ENCODE measurements at regions not wholly inside any gene's neighbourhood (a gene's known extent, or its start where the extent isn't known, plus 50 kb on each side); places are given as distances from the start of the nearest gene placed in this dataset.
"Not testable (repeated sequence)": the region's sequence is repeated elsewhere in the genome, so short reads cannot be mapped to it uniquely, and the experiment has no call there.

GRCh38 chr12:18864900-18865561 is 127.1 kb downstream of the CAPZA3 start:
- no peaks in the 10 kb centered on the region for H3K36me3 ChIP-seq (ENCODE audit: control insufficient read depth in 2 of 2, insufficient read depth in 2 of 2, low read length in 2 of 2)
- no peaks in the 10 kb centered on the region for H3K27me3 ChIP-seq (ENCODE audit: control insufficient read depth in 1 of 2, insufficient read depth in 2 of 2, low read length in 2 of 2)

GRCh38 chr12:18868717-18869116 is 130.8 kb downstream of the CAPZA3 start:
- Histone ChIP-seq H3K9ac (ENCODE audit: low read length in 2 of 2) (no peak overlapping the region), H3K36me3 (ENCODE audit: control insufficient read depth in 2 of 2, insufficient read depth in 2 of 2, low read length in 2 of 2) (no peaks in the 10 kb centered on the region), H3K4me1 (ENCODE audit: control insufficient read depth, insufficient read depth, low read length) (peaks cover 9% of the 10 kb centered on the region), H3K9me3 (ENCODE audit: control insufficient read depth in 2 of 2, low read length in 2 of 2) (no peaks in the 10 kb centered on the region), H3K27me3 (ENCODE audit: control insufficient read depth in 1 of 2, insufficient read depth in 2 of 2, low read length in 2 of 2) (no peaks in the 10 kb centered on the region), H3K27ac (ENCODE audit: low read length) (no peak overlapping the region), H3K4me3 (ENCODE audit: low read length in 2 of 2) (peak overlapping the region in 1 of 2 donors; percentile 20)

More at GRCh38 chr12:18864900-18865561, 127.1 kb downstream of the CAPZA3 start:
- H3K4me1 ChIP-seq (ENCODE audit: control insufficient read depth, insufficient read depth, low read length), result peaks cover 9% of the 10 kb centered on the region
- H3K4me3 ChIP-seq (ENCODE audit: low read length in 2 of 2), result peak overlapping the region in 1 of 2 donors; percentile 30
- H3K9me3 ChIP-seq (ENCODE audit: control insufficient read depth in 2 of 2, low read length in 2 of 2), result no peaks in the 10 kb centered on the region
- peak overlapping the region; percentile 24 for H3K27ac ChIP-seq (ENCODE audit: low read length)
- H3K9ac ChIP-seq (ENCODE audit: low read length in 2 of 2), result no peak overlapping the region

- Histone ChIP-seq H3K9ac (ENCODE audit: low read length in 2 of 2) (no peak overlapping the region), H3K36me3 (ENCODE audit: control insufficient read depth in 2 of 2, insufficient read depth in 2 of 2, low read length in 2 of 2) (no peaks in the 10 kb centered on the region), H3K27me3 (ENCODE audit: control insufficient read depth in 1 of 2, insufficient read depth in 2 of 2, low read length in 2 of 2) (no peaks in the 10 kb centered on the region), H3K4me3 (ENCODE audit: low read length in 2 of 2) (no peak overlapping the region), H3K4me1 (ENCODE audit: control insufficient read depth, insufficient read depth, low read length) (peaks cover 4% of the 10 kb centered on the region), H3K9me3 (ENCODE audit: control insufficient read depth in 2 of 2, low read length in 2 of 2) (peaks cover 0 to 2% of the 10 kb centered on the region in 2 donors), H3K27ac (ENCODE audit: low read length) (no peak overlapping the region)
Measured at GRCh38 chr12:18872770-18873169, 134.9 kb downstream of the CAPZA3 start.

GRCh38 chr12:18878676-18879180 is 140.8 kb downstream of the CAPZA3 start:
- peaks cover 0 to 2% of the 10 kb centered on the region in 2 donors for H3K9me3 ChIP-seq (ENCODE audit: control insufficient read depth in 2 of 2, low read length in 2 of 2)
- no peak overlapping the region for H3K4me3 ChIP-seq (ENCODE audit: low read length in 2 of 2)
- H3K27me3 ChIP-seq (ENCODE audit: control insufficient read depth in 1 of 2, insufficient read depth in 2 of 2, low read length in 2 of 2), result no peaks in the 10 kb centered on the region
- H3K9ac ChIP-seq (ENCODE audit: low read length in 2 of 2), result no peak overlapping the region
- H3K27ac ChIP-seq (ENCODE audit: low read length), result no peak overlapping the region
- no peaks in the 10 kb centered on the region for H3K36me3 ChIP-seq (ENCODE audit: control insufficient read depth in 2 of 2, insufficient read depth in 2 of 2, low read length in 2 of 2)
- H3K4me1 ChIP-seq (ENCODE audit: control insufficient read depth, insufficient read depth, low read length), result no peaks in the 10 kb centered on the region

GRCh38 chr12:18882690-18883089 is 144.8 kb downstream of the CAPZA3 start:
- Histone ChIP-seq H3K4me1 (ENCODE audit: control insufficient read depth, insufficient read depth, low read length) (no peaks in the 10 kb centered on the region), H3K36me3 (ENCODE audit: control insufficient read depth in 2 of 2, insufficient read depth in 2 of 2, low read length in 2 of 2) (no peaks in the 10 kb centered on the region), H3K9ac (ENCODE audit: low read length in 2 of 2) (no peak overlapping the region), H3K9me3 (ENCODE audit: control insufficient read depth in 2 of 2, low read length in 2 of 2) (no peaks in the 10 kb centered on the region), H3K27me3 (ENCODE audit: control insufficient read depth in 1 of 2, insufficient read depth in 2 of 2, low read length in 2 of 2) (no peaks in the 10 kb centered on the region), H3K4me3 (ENCODE audit: low read length in 2 of 2) (no peak overlapping the region), H3K27ac (ENCODE audit: low read length) (no peak overlapping the region)

- Histone ChIP-seq H3K27ac (ENCODE audit: low read length) (no peak overlapping the region), H3K36me3 (ENCODE audit: control insufficient read depth in 2 of 2, insufficient read depth in 2 of 2, low read length in 2 of 2) (no peaks in the 10 kb centered on the region), H3K27me3 (ENCODE audit: control insufficient read depth in 1 of 2, insufficient read depth in 2 of 2, low read length in 2 of 2) (no peaks in the 10 kb centered on the region), H3K4me1 (ENCODE audit: control insufficient read depth, insufficient read depth, low read length) (no peaks in the 10 kb centered on the region), H3K9ac (ENCODE audit: low read length in 2 of 2) (no peak overlapping the region), H3K9me3 (ENCODE audit: control insufficient read depth in 2 of 2, low read length in 2 of 2) (no peaks in the 10 kb centered on the region), H3K4me3 (ENCODE audit: low read length in 2 of 2) (no peak overlapping the region)
Measured at GRCh38 chr12:18886962-18887361, 149.0 kb downstream of the CAPZA3 start.

- H3K9me3 ChIP-seq (ENCODE audit: control insufficient read depth in 2 of 2, low read length in 2 of 2), result no peaks in the 10 kb centered on the region
- H3K4me3 ChIP-seq (ENCODE audit: low read length in 2 of 2), result no peak overlapping the region
- no peaks in the 10 kb centered on the region for H3K27me3 ChIP-seq (ENCODE audit: control insufficient read depth in 1 of 2, insufficient read depth in 2 of 2, low read length in 2 of 2)
- H3K4me1 ChIP-seq (ENCODE audit: control insufficient read depth, insufficient read depth, low read length), result no peaks in the 10 kb centered on the region
- H3K9ac ChIP-seq (ENCODE audit: low read length in 2 of 2), result no peak overlapping the region
- H3K27ac ChIP-seq (ENCODE audit: low read length), result no peak overlapping the region
- H3K36me3 ChIP-seq (ENCODE audit: control insufficient read depth in 2 of 2, insufficient read depth in 2 of 2, low read length in 2 of 2), result no peaks in the 10 kb centered on the region
Measured at GRCh38 chr12:18887368-18887767, 149.4 kb downstream of the CAPZA3 start.

- Histone ChIP-seq H3K27me3 (ENCODE audit: control insufficient read depth in 1 of 2, insufficient read depth in 2 of 2, low read length in 2 of 2) (no peaks in the 10 kb centered on the region), H3K4me3 (ENCODE audit: low read length in 2 of 2) (no peak overlapping the region), H3K9me3 (ENCODE audit: control insufficient read depth in 2 of 2, low read length in 2 of 2) (no peaks in the 10 kb centered on the region), H3K27ac (ENCODE audit: low read length) (no peak overlapping the region), H3K36me3 (ENCODE audit: control insufficient read depth in 2 of 2, insufficient read depth in 2 of 2, low read length in 2 of 2) (no peaks in the 10 kb centered on the region), H3K4me1 (ENCODE audit: control insufficient read depth, insufficient read depth, low read length) (no peaks in the 10 kb centered on the region), H3K9ac (ENCODE audit: low read length in 2 of 2) (no peak overlapping the region)
Measured at GRCh38 chr12:18888047-18888446, 150.1 kb downstream of the CAPZA3 start.

- H3K4me3 ChIP-seq (ENCODE audit: low read length in 2 of 2); H3K36me3 ChIP-seq (ENCODE audit: control insufficient read depth in 2 of 2, insufficient read depth in 2 of 2, low read length in 2 of 2); H3K9ac ChIP-seq (ENCODE audit: low read length in 2 of 2); H3K9me3 ChIP-seq (ENCODE audit: control insufficient read depth in 2 of 2, low read length in 2 of 2); H3K27me3 ChIP-seq (ENCODE audit: control insufficient read depth in 1 of 2, insufficient read depth in 2 of 2, low read length in 2 of 2); H3K4me1 ChIP-seq (ENCODE audit: control insufficient read depth, insufficient read depth, low read length); H3K27ac ChIP-seq (ENCODE audit: low read length): not testable (repeated sequence)
Measured at GRCh38 chr12:18890621-18891020, 152.7 kb downstream of the CAPZA3 start.

GRCh38 chr12:18895540-18895939 is 157.6 kb downstream of the CAPZA3 start:
- Histone ChIP-seq H3K27ac (ENCODE audit: low read length) (no peak overlapping the region), H3K9ac (ENCODE audit: low read length in 2 of 2) (no peak overlapping the region), H3K27me3 (ENCODE audit: control insufficient read depth in 1 of 2, insufficient read depth in 2 of 2, low read length in 2 of 2) (no peaks in the 10 kb centered on the region), H3K9me3 (ENCODE audit: control insufficient read depth in 2 of 2, low read length in 2 of 2) (no peaks in the 10 kb centered on the region), H3K36me3 (ENCODE audit: control insufficient read depth in 2 of 2, insufficient read depth in 2 of 2, low read length in 2 of 2) (no peaks in the 10 kb centered on the region), H3K4me1 (ENCODE audit: control insufficient read depth, insufficient read depth, low read length) (no peaks in the 10 kb centered on the region), H3K4me3 (ENCODE audit: low read length in 2 of 2) (no peak overlapping the region)

- Histone ChIP-seq H3K4me3 (ENCODE audit: low read length in 2 of 2) (no peak overlapping the region), H3K27ac (ENCODE audit: low read length) (no peak overlapping the region), H3K4me1 (ENCODE audit: control insufficient read depth, insufficient read depth, low read length) (no peaks in the 10 kb centered on the region), H3K9ac (ENCODE audit: low read length in 2 of 2) (no peak overlapping the region), H3K27me3 (ENCODE audit: control insufficient read depth in 1 of 2, insufficient read depth in 2 of 2, low read length in 2 of 2) (no peaks in the 10 kb centered on the region), H3K36me3 (ENCODE audit: control insufficient read depth in 2 of 2, insufficient read depth in 2 of 2, low read length in 2 of 2) (no peaks in the 10 kb centered on the region), H3K9me3 (ENCODE audit: control insufficient read depth in 2 of 2, low read length in 2 of 2) (no peaks in the 10 kb centered on the region)
Measured at GRCh38 chr12:18895946-18896345, 158.0 kb downstream of the CAPZA3 start.
